CD1c-positive myeloid dendritic cell (primary cell): ENCODE measurements at regions not wholly inside any gene's neighbourhood (a gene's known extent, or its start where the extent isn't known, plus 50 kb on each side); places are given as distances from the start of the nearest gene placed in this dataset.
A peak's percentile ranks its signal among the peaks of the same experiment; 100 is the strongest.
"Not testable (repeated sequence)": the region's sequence is repeated elsewhere in the genome, so short reads cannot be mapped to it uniquely, and the experiment has no call there.

ENCODE experiments used
- DNase-seq: peaks from one replicate; pipeline ENCODE4 v3.0.0-alpha.2; 2016; ENCODE audit errors: extremely low spot score

- no peak for DNase-seq
These were observed 50.7 kb upstream of the USP7 start for GRCh38 chr16:9014389-9014788.

GRCh38 chr16:9015489-9015888 lies 51.8 kb upstream of the USP7 start:
- DNase-seq = no peak

- not testable (repeated sequence) for DNase-seq
These were observed 52.3 kb upstream of the USP7 start for GRCh38 chr16:9016005-9016404.

- no peak for DNase-seq
These were observed 53.1 kb upstream of the USP7 start for GRCh38 chr16:9016824-9017223.

GRCh38 chr16:9027070-9027799 lies 63.5 kb upstream of the USP7 start:
- no peak for DNase-seq

- DNase-seq = not testable (repeated sequence)
These were observed 63.0 kb upstream of the HAPSTR1 start for GRCh38 chr16:9028491-9028890.

- no peak for DNase-seq
These were observed 60.3 kb upstream of the HAPSTR1 start for GRCh38 chr16:9031107-9031506.

GRCh38 chr16:9033125-9033830 lies 58.2 kb upstream of the HAPSTR1 start:
- peak; percentile 42 for DNase-seq

- DNase-seq = no peak
These were observed 57.4 kb upstream of the HAPSTR1 start for GRCh38 chr16:9034056-9034455.

- no peak for DNase-seq
These were observed 55.4 kb upstream of the HAPSTR1 start for GRCh38 chr16:9035996-9036395.

GRCh38 chr16:9039210-9039609 lies 52.2 kb upstream of the HAPSTR1 start:
- DNase-seq = no peak

GRCh38 chr16:9040800-9041412 lies 50.5 kb upstream of the HAPSTR1 start:
- no peak for DNase-seq
